ENCODE measurements at regions not wholly inside any gene's neighbourhood (a gene's known extent, or its start where the extent isn't known, plus 50 kb on each side); places are given as distances from the start of the nearest gene placed in this dataset.

GRCh38 chr14:44663136-44663535, 156.1 kb upstream of the FSCB start:
- Histone ChIP-seq H3K4me1 (no peaks in the 10 kb centered on the region), H3K27me3 (no peaks in the 10 kb centered on the region), H3K36me3 (no peaks in the 10 kb centered on the region), H3K27ac (no peak overlapping the region), H3K4me3 (no peak overlapping the region), H3K9me3 (no peaks in the 10 kb centered on the region)
- WGBS, 2 donors (ENCODE audit: low coverage in 1 of 2) = 44 to 67% methylated on average over 1 of the region's 1 CpG
- TF ChIP-seq, protein P1, sequence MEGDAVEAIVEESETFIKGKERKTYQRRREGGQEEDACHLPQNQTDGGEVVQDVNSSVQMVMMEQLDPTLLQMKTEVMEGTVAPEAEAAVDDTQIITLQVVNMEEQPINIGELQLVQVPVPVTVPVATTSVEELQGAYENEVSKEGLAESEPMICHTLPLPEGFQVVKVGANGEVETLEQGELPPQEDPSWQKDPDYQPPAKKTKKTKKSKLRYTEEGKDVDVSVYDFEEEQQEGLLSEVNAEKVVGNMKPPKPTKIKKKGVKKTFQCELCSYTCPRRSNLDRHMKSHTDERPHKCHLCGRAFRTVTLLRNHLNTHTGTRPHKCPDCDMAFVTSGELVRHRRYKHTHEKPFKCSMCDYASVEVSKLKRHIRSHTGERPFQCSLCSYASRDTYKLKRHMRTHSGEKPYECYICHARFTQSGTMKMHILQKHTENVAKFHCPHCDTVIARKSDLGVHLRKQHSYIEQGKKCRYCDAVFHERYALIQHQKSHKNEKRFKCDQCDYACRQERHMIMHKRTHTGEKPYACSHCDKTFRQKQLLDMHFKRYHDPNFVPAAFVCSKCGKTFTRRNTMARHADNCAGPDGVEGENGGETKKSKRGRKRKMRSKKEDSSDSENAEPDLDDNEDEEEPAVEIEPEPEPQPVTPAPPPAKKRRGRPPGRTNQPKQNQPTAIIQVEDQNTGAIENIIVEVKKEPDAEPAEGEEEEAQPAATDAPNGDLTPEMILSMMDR (IDR thresholded peaks at IDR 0.05) = no peak
- TF ChIP-seq EP300 (IDR thresholded peaks at IDR 0.05; ENCODE audit: low read depth) (no peak), POLR2AphosphoS5 (IDR thresholded peaks at IDR 0.05) (no peak), POLR2A (IDR thresholded peaks at IDR 0.05) (no peak)
- no peak for DNase-seq
- in situ Hi-C loops (cut with MboI; ENCODE audit: low pct_ligation_motif_present in 1 of 4, low pct_unique_long_range_greater_than_20kb in 1 of 4, low sequenced_read_pairs in 3 of 4) = no loop called here
- intact Hi-C loops (cut with DNase I; ENCODE audit: low total_unique reads) = no loop called here

- in situ Hi-C loops (cut with MboI; ENCODE audit: low pct_ligation_motif_present in 1 of 4, low pct_unique_long_range_greater_than_20kb in 1 of 4, low sequenced_read_pairs in 3 of 4) = no loop called here
- Histone ChIP-seq H3K9me3 (no peaks in the 10 kb centered on the region), H3K4me3 (no peak overlapping the region), H3K36me3 (no peaks in the 10 kb centered on the region), H3K27ac (no peak overlapping the region), H3K27me3 (no peaks in the 10 kb centered on the region), H3K4me1 (no peaks in the 10 kb centered on the region)
- intact Hi-C loops (cut with DNase I; ENCODE audit: low total_unique reads) = no loop called here
- TF ChIP-seq, protein P1 (IDR thresholded peaks at IDR 0.05) = no peak
- no peak for TF ChIP-seq POLR2AphosphoS5 (IDR thresholded peaks at IDR 0.05)
- TF ChIP-seq EP300 (IDR thresholded peaks at IDR 0.05; ENCODE audit: low read depth) = no peak
- TF ChIP-seq POLR2A (IDR thresholded peaks at IDR 0.05) = no peak
- DNase-seq = no peak
Measured at GRCh38 chr14:44662250-44662891, 155.3 kb upstream of the FSCB start.

GRCh38 chr14:44658389-44658696, 151.3 kb upstream of the FSCB start:
- Histone ChIP-seq H3K4me3 (no peak overlapping the region), H3K9me3 (no peaks in the 10 kb centered on the region), H3K27ac (no peak overlapping the region), H3K36me3 (no peaks in the 10 kb centered on the region), H3K27me3 (no peaks in the 10 kb centered on the region), H3K4me1 (no peaks in the 10 kb centered on the region)
- intact Hi-C loops (cut with DNase I; ENCODE audit: low total_unique reads) = no loop called here
- in situ Hi-C loops (cut with MboI; ENCODE audit: low pct_ligation_motif_present in 1 of 4, low pct_unique_long_range_greater_than_20kb in 1 of 4, low sequenced_read_pairs in 3 of 4) = no loop called here
- WGBS, 2 donors (ENCODE audit: low coverage in 1 of 2) = 79 to 100% methylated on average over 1 of the region's 1 CpG
- TF ChIP-seq EP300 (IDR thresholded peaks at IDR 0.05; ENCODE audit: low read depth) (no peak), POLR2A (IDR thresholded peaks at IDR 0.05) (no peak), POLR2AphosphoS5 (IDR thresholded peaks at IDR 0.05) (no peak)
- TF ChIP-seq, protein P1 (IDR thresholded peaks at IDR 0.05) = no peak
- DNase-seq = no peak

GRCh38 chr14:44657696-44658388, 150.8 kb upstream of the FSCB start:
- H3K9me3 ChIP-seq = no peaks in the 10 kb centered on the region
- TF ChIP-seq, protein P1 (IDR thresholded peaks at IDR 0.05) = peak in 3 of 5 experiments; percentile 22 to 38 (median 23)
- TF ChIP-seq EP300 (IDR thresholded peaks at IDR 0.05; ENCODE audit: low read depth) = no peak
- H3K27ac ChIP-seq = no peak overlapping the region
- in situ Hi-C loops (cut with MboI; ENCODE audit: low pct_ligation_motif_present in 1 of 4, low pct_unique_long_range_greater_than_20kb in 1 of 4, low sequenced_read_pairs in 3 of 4) (no loop called here), intact Hi-C loops (cut with DNase I; ENCODE audit: low total_unique reads) (no loop called here)
- DNase-seq = no peak
- no peaks in the 10 kb centered on the region for H3K27me3 ChIP-seq
- no peaks in the 10 kb centered on the region for H3K36me3 ChIP-seq
- no peaks in the 10 kb centered on the region for H3K4me1 ChIP-seq
- 35 to 44% methylated on average over 3 of the region's 3 CpGs for WGBS, 2 donors (ENCODE audit: low coverage in 1 of 2)
- no peak overlapping the region for H3K4me3 ChIP-seq

Data from transverse colon (tissue), 4 donors.